CD4-positive, alpha-beta T cell treated with Interleukin-6 for 4 hours (primary cell): ENCODE measurements at regions not wholly inside any gene's neighbourhood (a gene's known extent, or its start where the extent isn't known, plus 50 kb on each side); places are given as distances from the start of the nearest gene placed in this dataset.

Experiments used
- DNase-seq: peaks from one replicate; pipeline ENCODE4 v3.0.0-alpha.2; 2020; ENCODE audit warnings: mixed read lengths

- no peak for DNase-seq
Measured at GRCh38 chr20:59403962-59404314, 103.5 kb downstream of the EDN3 start.

GRCh38 chr20:59404749-59405148 lies 104.3 kb downstream of the EDN3 start:
- DNase-seq, result no peak

- no peak for DNase-seq
Measured at GRCh38 chr20:59405226-59406200, 105.1 kb downstream of the EDN3 start.

GRCh38 chr20:59406446-59406845 lies 106.0 kb downstream of the EDN3 start:
- no peak for DNase-seq

- no peak for DNase-seq
Measured at GRCh38 chr20:59411170-59411569, 110.8 kb downstream of the EDN3 start.

GRCh38 chr20:59411589-59411988 lies 111.2 kb downstream of the EDN3 start:
- DNase-seq, result no peak

- DNase-seq, result no peak
Measured at GRCh38 chr20:59412181-59412580, 111.8 kb downstream of the EDN3 start.

- DNase-seq, result no peak
Measured at GRCh38 chr20:59412875-59413284, 112.5 kb downstream of the EDN3 start.

- no peak for DNase-seq
Measured at GRCh38 chr20:59413326-59413865, 113.0 kb downstream of the EDN3 start.

- no peak for DNase-seq
Measured at GRCh38 chr20:59414936-59415623, 114.7 kb downstream of the EDN3 start.

GRCh38 chr20:59416916-59417315 lies 116.5 kb downstream of the EDN3 start:
- DNase-seq, result no peak

GRCh38 chr20:59421089-59421488 lies 120.7 kb downstream of the EDN3 start:
- no peak for DNase-seq

- DNase-seq, result no peak
Measured at GRCh38 chr20:59421920-59422637, 121.7 kb downstream of the EDN3 start.

GRCh38 chr20:59422872-59423544 lies 122.6 kb downstream of the EDN3 start:
- DNase-seq, result no peak

GRCh38 chr20:59424976-59425375 lies 124.6 kb downstream of the EDN3 start:
- no peak for DNase-seq

GRCh38 chr20:59425572-59425971 lies 125.2 kb downstream of the EDN3 start:
- DNase-seq, result no peak

- no peak for DNase-seq
Measured at GRCh38 chr20:59428006-59428405, 127.6 kb downstream of the EDN3 start.

- no peak for DNase-seq
Measured at GRCh38 chr20:59428441-59429205, 128.2 kb downstream of the EDN3 start.

GRCh38 chr20:59429396-59429795 lies 129.0 kb downstream of the EDN3 start:
- no peak for DNase-seq

GRCh38 chr20:59431014-59431413 lies 130.6 kb downstream of the EDN3 start:
- DNase-seq, result no peak

GRCh38 chr20:59434960-59435359 lies 134.5 kb downstream of the EDN3 start:
- no peak for DNase-seq

- DNase-seq, result no peak
Measured at GRCh38 chr20:59435518-59435917, 135.1 kb downstream of the EDN3 start.
